K562 (cell line): ENCODE measurements at regions not wholly inside any gene's neighbourhood (a gene's known extent, or its start where the extent isn't known, plus 50 kb on each side); places are given as distances from the start of the nearest gene placed in this dataset.

Experiments used
- CBX2 ChIP-seq: fragments of 200-600 bp; sonication (generic); IDR thresholded peaks from one replicate; pipeline ENCODE4 v1.6.1; 2012; ENCODE audit warnings: mild to moderate bottlenecking, low read length, inconsistent platforms; ENCODE audit not compliant: insufficient read depth, poor library complexity, severe bottlenecking
- ZNF347 ChIP-seq: fragments of 450-650 bp; formaldehyde crosslinking; IDR thresholded peaks from 2 replicates; pipeline ENCODE4 v1.4.0; 2020; ENCODE audit warnings: low read depth, mild to moderate bottlenecking, moderate library complexity
- TF ChIP-seq, protein P1 (sequence below), 3 experiments: IDR thresholded peaks in 2 of 3; conservative IDR thresholded peaks in 1 of 3; 2 replicates each; pipeline ENCODE4 v1.5.1; 2011 to 2012; ENCODE audit warnings: low read length in 3 of 3, mild to moderate bottlenecking in 3 of 3, control low read depth in 2 of 3, improper control_type of control experiment in 1 of 3, inconsistent platforms in 1 of 3, low read depth in 1 of 3, mixed read lengths in 1 of 3, moderate library complexity in 1 of 3; ENCODE audit not compliant: insufficient read depth in 2 of 3

- no peak for TF ChIP-seq CBX2
- TF ChIP-seq, protein P1, sequence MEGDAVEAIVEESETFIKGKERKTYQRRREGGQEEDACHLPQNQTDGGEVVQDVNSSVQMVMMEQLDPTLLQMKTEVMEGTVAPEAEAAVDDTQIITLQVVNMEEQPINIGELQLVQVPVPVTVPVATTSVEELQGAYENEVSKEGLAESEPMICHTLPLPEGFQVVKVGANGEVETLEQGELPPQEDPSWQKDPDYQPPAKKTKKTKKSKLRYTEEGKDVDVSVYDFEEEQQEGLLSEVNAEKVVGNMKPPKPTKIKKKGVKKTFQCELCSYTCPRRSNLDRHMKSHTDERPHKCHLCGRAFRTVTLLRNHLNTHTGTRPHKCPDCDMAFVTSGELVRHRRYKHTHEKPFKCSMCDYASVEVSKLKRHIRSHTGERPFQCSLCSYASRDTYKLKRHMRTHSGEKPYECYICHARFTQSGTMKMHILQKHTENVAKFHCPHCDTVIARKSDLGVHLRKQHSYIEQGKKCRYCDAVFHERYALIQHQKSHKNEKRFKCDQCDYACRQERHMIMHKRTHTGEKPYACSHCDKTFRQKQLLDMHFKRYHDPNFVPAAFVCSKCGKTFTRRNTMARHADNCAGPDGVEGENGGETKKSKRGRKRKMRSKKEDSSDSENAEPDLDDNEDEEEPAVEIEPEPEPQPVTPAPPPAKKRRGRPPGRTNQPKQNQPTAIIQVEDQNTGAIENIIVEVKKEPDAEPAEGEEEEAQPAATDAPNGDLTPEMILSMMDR (IDR thresholded peaks at IDR 0.05 in 2 of 3, conservative IDR thresholded peaks at IDR 0.05 in 1 of 3; ENCODE audit: insufficient read depth in 2 of 3, low read depth in 1 of 3, low read length in 3 of 3), result no peak
- TF ChIP-seq ZNF347 (CRISPR knock-in tag), result no peak
Observed at GRCh38 chr3:116566478-116566960, 121.2 kb upstream of the LSAMP start.
